ENCODE measurements at regions not wholly inside any gene's neighbourhood (a gene's known extent, or its start where the extent isn't known, plus 50 kb on each side); places are given as distances from the start of the nearest gene placed in this dataset.

DNA sequence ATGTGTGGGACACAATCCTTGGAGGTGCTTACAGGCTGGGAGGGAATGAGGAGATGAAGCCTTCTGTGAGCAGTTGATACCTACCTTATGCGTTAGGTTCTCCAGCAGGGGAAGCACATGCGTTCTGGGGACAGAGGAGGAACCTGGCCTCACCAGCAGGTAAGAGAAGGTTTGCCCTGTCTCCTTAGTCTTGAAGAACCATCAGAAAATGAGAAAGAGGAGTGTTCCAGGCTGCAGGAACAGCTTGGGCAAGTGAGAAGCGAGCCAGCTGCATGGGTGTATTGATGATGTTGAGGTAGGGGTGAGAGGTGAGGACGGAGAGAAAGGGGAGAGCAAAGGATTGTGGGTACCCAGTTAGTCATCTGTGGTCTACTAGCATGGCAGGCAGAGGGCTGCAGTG, 156.9 kb upstream of the MVB12B start:
- Histone ChIP-seq H3K27ac (replicated peaks) (no peak overlapping the region), H3K27me3 (ENCODE audit: insufficient read depth, poor library complexity, severe bottlenecking) (peaks cover 4% of the 10 kb centered on the region), H3K4me3 (replicated peaks; ENCODE audit: insufficient read depth, low read length) (no peak overlapping the region)
- DNase-seq (ENCODE audit: low read depth in 1 of 2, low spot score in 1 of 2) = no peak
- TF ChIP-seq, protein P1, sequence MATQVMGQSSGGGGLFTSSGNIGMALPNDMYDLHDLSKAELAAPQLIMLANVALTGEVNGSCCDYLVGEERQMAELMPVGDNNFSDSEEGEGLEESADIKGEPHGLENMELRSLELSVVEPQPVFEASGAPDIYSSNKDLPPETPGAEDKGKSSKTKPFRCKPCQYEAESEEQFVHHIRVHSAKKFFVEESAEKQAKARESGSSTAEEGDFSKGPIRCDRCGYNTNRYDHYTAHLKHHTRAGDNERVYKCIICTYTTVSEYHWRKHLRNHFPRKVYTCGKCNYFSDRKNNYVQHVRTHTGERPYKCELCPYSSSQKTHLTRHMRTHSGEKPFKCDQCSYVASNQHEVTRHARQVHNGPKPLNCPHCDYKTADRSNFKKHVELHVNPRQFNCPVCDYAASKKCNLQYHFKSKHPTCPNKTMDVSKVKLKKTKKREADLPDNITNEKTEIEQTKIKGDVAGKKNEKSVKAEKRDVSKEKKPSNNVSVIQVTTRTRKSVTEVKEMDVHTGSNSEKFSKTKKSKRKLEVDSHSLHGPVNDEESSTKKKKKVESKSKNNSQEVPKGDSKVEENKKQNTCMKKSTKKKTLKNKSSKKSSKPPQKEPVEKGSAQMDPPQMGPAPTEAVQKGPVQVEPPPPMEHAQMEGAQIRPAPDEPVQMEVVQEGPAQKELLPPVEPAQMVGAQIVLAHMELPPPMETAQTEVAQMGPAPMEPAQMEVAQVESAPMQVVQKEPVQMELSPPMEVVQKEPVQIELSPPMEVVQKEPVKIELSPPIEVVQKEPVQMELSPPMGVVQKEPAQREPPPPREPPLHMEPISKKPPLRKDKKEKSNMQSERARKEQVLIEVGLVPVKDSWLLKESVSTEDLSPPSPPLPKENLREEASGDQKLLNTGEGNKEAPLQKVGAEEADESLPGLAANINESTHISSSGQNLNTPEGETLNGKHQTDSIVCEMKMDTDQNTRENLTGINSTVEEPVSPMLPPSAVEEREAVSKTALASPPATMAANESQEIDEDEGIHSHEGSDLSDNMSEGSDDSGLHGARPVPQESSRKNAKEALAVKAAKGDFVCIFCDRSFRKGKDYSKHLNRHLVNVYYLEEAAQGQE (IDR thresholded peaks at IDR 0.05; ENCODE audit: insufficient replicate concordance, low read depth) = no peak
- TF ChIP-seq, protein P2, sequence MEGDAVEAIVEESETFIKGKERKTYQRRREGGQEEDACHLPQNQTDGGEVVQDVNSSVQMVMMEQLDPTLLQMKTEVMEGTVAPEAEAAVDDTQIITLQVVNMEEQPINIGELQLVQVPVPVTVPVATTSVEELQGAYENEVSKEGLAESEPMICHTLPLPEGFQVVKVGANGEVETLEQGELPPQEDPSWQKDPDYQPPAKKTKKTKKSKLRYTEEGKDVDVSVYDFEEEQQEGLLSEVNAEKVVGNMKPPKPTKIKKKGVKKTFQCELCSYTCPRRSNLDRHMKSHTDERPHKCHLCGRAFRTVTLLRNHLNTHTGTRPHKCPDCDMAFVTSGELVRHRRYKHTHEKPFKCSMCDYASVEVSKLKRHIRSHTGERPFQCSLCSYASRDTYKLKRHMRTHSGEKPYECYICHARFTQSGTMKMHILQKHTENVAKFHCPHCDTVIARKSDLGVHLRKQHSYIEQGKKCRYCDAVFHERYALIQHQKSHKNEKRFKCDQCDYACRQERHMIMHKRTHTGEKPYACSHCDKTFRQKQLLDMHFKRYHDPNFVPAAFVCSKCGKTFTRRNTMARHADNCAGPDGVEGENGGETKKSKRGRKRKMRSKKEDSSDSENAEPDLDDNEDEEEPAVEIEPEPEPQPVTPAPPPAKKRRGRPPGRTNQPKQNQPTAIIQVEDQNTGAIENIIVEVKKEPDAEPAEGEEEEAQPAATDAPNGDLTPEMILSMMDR (IDR thresholded peaks at IDR 0.05; ENCODE audit: insufficient read depth, low read length) = no peak
- TF ChIP-seq SPI1 (IDR thresholded peaks at IDR 0.05; ENCODE audit: borderline replicate concordance, low read depth) (no peak), GABPA (IDR thresholded peaks at IDR 0.05; ENCODE audit: low read depth) (no peak), POLR2AphosphoS5 (IDR thresholded peaks at IDR 0.05; ENCODE audit: low read depth) (no peak)

DNA sequence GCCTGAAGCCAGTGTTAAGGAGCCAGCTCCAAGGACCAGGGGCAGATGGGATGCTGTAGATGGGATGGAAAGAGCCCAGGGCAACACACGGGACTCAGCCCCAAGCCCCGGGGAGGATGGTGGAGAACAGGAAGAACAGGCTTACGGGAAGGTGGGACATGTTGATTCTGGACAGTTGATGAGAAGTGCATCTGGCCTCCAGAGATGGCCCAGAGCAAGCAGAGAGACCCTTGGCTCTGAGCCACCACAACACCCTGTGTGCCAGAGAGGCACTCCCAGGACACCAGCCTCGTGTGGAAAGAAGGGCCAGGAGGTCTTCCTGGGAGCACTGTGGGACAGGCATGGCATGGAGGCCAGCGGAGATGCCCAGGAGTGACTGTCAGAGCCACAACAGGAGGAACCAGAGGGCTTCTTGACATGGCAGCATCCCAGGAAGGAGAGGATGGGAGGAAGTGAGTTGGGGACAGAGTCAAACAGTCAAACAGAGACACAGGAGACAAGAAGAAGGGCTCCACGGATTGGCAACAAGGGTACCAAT, 156.3 kb upstream of the MVB12B start:
- H3K27me3 ChIP-seq (ENCODE audit: insufficient read depth, poor library complexity, severe bottlenecking) = peaks cover 4% of the 10 kb centered on the region

DNA sequence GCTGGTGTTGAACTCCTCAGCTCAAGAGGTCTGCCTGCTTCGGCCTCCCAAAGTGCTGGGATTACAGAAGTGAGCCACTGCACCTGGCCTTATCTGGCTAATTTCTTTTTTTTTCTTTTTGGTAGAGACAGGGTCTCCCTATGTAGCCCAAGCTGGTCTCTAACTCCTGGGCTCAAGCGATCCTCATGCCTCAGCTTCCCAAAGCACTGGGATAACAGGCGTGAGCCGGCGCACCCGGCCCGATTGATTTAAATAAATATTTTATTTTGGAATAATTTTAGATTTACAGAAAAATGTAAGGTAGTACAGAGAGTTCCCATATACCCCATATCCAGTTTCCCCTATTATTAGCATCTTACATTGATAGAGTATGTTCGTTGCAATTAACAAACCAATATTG, 155.0 kb upstream of the MVB12B start:
- Histone ChIP-seq H3K27ac (replicated peaks) (no peak overlapping the region), H3K27me3 (ENCODE audit: insufficient read depth, poor library complexity, severe bottlenecking) (peaks cover 4% of the 10 kb centered on the region), H3K4me3 (replicated peaks; ENCODE audit: insufficient read depth, low read length) (no peak overlapping the region)
- TF ChIP-seq SPI1 (IDR thresholded peaks at IDR 0.05; ENCODE audit: borderline replicate concordance, low read depth) = no peak
- TF ChIP-seq, protein P2 (IDR thresholded peaks at IDR 0.05; ENCODE audit: insufficient read depth, low read length) = no peak
- TF ChIP-seq POLR2AphosphoS5 (IDR thresholded peaks at IDR 0.05; ENCODE audit: low read depth) = no peak
- TF ChIP-seq, protein P1 (IDR thresholded peaks at IDR 0.05; ENCODE audit: insufficient replicate concordance, low read depth) = no peak
- no peak for TF ChIP-seq GABPA (IDR thresholded peaks at IDR 0.05; ENCODE audit: low read depth)
- DNase-seq (ENCODE audit: low read depth in 1 of 2, low spot score in 1 of 2) = no peak

More for the DNA sequence above, 156.3 kb upstream of the MVB12B start:
- no peak overlapping the region for H3K27ac ChIP-seq (replicated peaks)
- TF ChIP-seq POLR2AphosphoS5 (IDR thresholded peaks at IDR 0.05; ENCODE audit: low read depth) = no peak
- TF ChIP-seq, protein P2 (IDR thresholded peaks at IDR 0.05; ENCODE audit: insufficient read depth, low read length) = no peak
- no peak for TF ChIP-seq SPI1 (IDR thresholded peaks at IDR 0.05; ENCODE audit: borderline replicate concordance, low read depth)
- H3K4me3 ChIP-seq (replicated peaks; ENCODE audit: insufficient read depth, low read length) = no peak overlapping the region
- DNase-seq (ENCODE audit: low read depth in 1 of 2, low spot score in 1 of 2) = no peak

DNA sequence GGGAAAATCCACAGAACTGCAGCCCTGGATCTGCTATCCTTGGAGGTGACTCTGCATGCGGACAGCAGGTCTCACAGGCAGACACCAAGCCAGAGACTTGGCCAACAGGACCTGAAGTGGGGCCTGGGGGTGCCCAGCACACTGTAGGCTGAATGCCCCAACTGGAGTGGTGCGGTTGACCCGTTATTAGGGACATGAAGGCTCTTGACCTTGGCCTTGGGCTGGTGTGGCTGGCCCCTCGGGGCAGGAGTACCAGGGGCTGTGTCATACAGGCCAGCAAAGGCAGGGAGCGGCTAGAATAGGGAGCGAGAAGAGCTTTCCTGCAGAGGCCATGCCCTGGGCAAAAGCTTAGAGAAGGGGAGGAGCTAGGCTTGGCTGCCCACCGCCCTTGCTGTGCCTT, 153.2 kb upstream of the MVB12B start:
- DNase-seq (ENCODE audit: low read depth in 1 of 2, low spot score in 1 of 2) = no peak
- TF ChIP-seq, protein P1 (IDR thresholded peaks at IDR 0.05; ENCODE audit: insufficient replicate concordance, low read depth) = no peak
- TF ChIP-seq POLR2AphosphoS5 (IDR thresholded peaks at IDR 0.05; ENCODE audit: low read depth) (no peak), GABPA (IDR thresholded peaks at IDR 0.05; ENCODE audit: low read depth) (no peak)
- Histone ChIP-seq H3K4me3 (replicated peaks; ENCODE audit: insufficient read depth, low read length) (no peak overlapping the region), H3K27ac (replicated peaks) (no peak overlapping the region), H3K27me3 (ENCODE audit: insufficient read depth, poor library complexity, severe bottlenecking) (no peaks in the 10 kb centered on the region)

Data from HL-60 (cell line).